ENCODE measurements at regions not wholly inside any gene's neighbourhood (a gene's known extent, or its start where the extent isn't known, plus 50 kb on each side); places are given as distances from the start of the nearest gene placed in this dataset.

DNA sequence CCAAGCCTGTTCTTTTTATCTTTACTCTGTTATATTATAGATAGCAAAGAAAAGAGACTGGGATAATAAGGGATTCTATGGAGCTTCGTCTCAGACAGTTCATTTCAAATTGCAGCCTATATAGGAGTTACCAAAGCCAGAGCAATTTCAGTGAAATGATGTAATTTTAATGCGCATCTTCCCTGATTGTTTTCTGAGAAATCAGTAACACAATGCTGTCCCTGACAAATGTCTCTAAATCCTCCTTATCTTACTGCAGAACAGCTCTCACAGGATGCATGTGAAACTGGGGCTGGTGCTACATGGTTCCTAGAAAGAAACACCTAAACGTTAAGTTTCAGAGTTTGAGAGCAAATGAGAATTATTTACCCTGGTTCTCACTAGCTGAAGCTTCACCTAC, 467.9 kb upstream of the ANO3 start:
- H3K27me3 ChIP-seq (ENCODE audit: insufficient read depth, poor library complexity, severe bottlenecking), result no peaks in the 10 kb centered on the region
- no peak for DNase-seq (ENCODE audit: low read depth in 1 of 2, low spot score in 1 of 2)
- H3K27ac ChIP-seq (replicated peaks), result no peak overlapping the region
- no peak overlapping the region for H3K4me3 ChIP-seq (replicated peaks; ENCODE audit: insufficient read depth, low read length)
- TF ChIP-seq SPI1 (IDR thresholded peaks at IDR 0.05; ENCODE audit: borderline replicate concordance, low read depth) (no peak), GABPA (IDR thresholded peaks at IDR 0.05; ENCODE audit: low read depth) (no peak), POLR2AphosphoS5 (IDR thresholded peaks at IDR 0.05; ENCODE audit: low read depth) (no peak)
- TF ChIP-seq, protein P1, sequence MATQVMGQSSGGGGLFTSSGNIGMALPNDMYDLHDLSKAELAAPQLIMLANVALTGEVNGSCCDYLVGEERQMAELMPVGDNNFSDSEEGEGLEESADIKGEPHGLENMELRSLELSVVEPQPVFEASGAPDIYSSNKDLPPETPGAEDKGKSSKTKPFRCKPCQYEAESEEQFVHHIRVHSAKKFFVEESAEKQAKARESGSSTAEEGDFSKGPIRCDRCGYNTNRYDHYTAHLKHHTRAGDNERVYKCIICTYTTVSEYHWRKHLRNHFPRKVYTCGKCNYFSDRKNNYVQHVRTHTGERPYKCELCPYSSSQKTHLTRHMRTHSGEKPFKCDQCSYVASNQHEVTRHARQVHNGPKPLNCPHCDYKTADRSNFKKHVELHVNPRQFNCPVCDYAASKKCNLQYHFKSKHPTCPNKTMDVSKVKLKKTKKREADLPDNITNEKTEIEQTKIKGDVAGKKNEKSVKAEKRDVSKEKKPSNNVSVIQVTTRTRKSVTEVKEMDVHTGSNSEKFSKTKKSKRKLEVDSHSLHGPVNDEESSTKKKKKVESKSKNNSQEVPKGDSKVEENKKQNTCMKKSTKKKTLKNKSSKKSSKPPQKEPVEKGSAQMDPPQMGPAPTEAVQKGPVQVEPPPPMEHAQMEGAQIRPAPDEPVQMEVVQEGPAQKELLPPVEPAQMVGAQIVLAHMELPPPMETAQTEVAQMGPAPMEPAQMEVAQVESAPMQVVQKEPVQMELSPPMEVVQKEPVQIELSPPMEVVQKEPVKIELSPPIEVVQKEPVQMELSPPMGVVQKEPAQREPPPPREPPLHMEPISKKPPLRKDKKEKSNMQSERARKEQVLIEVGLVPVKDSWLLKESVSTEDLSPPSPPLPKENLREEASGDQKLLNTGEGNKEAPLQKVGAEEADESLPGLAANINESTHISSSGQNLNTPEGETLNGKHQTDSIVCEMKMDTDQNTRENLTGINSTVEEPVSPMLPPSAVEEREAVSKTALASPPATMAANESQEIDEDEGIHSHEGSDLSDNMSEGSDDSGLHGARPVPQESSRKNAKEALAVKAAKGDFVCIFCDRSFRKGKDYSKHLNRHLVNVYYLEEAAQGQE (IDR thresholded peaks at IDR 0.05; ENCODE audit: insufficient replicate concordance, low read depth), result no peak
- TF ChIP-seq, protein P2, sequence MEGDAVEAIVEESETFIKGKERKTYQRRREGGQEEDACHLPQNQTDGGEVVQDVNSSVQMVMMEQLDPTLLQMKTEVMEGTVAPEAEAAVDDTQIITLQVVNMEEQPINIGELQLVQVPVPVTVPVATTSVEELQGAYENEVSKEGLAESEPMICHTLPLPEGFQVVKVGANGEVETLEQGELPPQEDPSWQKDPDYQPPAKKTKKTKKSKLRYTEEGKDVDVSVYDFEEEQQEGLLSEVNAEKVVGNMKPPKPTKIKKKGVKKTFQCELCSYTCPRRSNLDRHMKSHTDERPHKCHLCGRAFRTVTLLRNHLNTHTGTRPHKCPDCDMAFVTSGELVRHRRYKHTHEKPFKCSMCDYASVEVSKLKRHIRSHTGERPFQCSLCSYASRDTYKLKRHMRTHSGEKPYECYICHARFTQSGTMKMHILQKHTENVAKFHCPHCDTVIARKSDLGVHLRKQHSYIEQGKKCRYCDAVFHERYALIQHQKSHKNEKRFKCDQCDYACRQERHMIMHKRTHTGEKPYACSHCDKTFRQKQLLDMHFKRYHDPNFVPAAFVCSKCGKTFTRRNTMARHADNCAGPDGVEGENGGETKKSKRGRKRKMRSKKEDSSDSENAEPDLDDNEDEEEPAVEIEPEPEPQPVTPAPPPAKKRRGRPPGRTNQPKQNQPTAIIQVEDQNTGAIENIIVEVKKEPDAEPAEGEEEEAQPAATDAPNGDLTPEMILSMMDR (IDR thresholded peaks at IDR 0.05; ENCODE audit: insufficient read depth, low read length), result no peak

DNA sequence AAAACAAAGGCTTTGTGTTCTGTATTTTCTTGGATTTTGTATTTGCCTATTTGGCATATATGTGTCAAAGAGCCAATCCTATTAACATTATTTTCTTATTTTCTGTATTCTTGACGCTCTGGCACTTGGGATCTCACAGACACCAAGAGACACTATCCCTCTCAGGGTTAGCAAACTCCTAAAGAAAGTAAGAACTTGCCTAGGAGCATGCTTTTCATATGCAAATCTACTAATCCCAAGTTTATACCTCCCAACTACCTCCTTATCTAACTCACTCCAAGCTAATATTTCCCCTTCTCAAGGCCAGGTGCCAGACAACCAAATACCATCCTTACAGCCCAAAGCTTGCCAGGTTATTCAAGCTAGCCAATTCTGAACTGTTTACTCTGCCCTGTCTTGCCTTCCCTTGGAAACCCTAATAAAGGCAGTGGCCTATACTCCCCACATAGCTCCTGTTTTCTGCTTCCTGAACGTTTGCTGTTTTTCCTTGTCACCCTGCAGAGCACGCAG, 455.4 kb upstream of the ANO3 start:
- no peak overlapping the region for H3K4me3 ChIP-seq (replicated peaks; ENCODE audit: insufficient read depth, low read length)
- H3K27ac ChIP-seq (replicated peaks), result no peak overlapping the region
- TF ChIP-seq, protein P2 (IDR thresholded peaks at IDR 0.05; ENCODE audit: insufficient read depth, low read length), result no peak
- TF ChIP-seq SPI1 (IDR thresholded peaks at IDR 0.05; ENCODE audit: borderline replicate concordance, low read depth) (no peak), POLR2AphosphoS5 (IDR thresholded peaks at IDR 0.05; ENCODE audit: low read depth) (no peak), GABPA (IDR thresholded peaks at IDR 0.05; ENCODE audit: low read depth) (no peak)
- TF ChIP-seq, protein P1 (IDR thresholded peaks at IDR 0.05; ENCODE audit: insufficient replicate concordance, low read depth), result no peak
- no peaks in the 10 kb centered on the region for H3K27me3 ChIP-seq (ENCODE audit: insufficient read depth, poor library complexity, severe bottlenecking)
- no peak for DNase-seq (ENCODE audit: low read depth in 1 of 2, low spot score in 1 of 2)

DNA sequence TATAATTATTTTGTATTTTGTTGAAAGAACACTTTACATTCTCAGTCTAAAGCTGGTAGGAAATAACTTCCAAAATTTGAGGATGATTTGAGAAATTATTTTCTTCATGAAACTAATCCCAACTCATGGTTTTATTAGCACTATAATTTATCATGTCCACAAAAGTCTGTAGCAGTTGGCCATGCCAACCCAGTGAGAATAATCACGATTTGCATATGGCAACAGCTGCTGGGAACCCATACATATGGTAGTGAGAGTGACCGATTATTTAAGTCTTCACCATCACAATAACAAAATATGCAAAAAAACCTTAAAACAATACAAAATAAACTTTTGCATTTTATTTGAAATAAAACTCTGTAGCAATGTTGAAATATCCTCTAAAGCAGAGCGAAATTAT, 445.9 kb upstream of the ANO3 start:
- Histone ChIP-seq H3K27ac (replicated peaks) (no peak overlapping the region), H3K4me3 (replicated peaks; ENCODE audit: insufficient read depth, low read length) (no peak overlapping the region), H3K27me3 (ENCODE audit: insufficient read depth, poor library complexity, severe bottlenecking) (no peaks in the 10 kb centered on the region)
- TF ChIP-seq POLR2AphosphoS5 (IDR thresholded peaks at IDR 0.05; ENCODE audit: low read depth) (no peak), SPI1 (IDR thresholded peaks at IDR 0.05; ENCODE audit: borderline replicate concordance, low read depth) (no peak), GABPA (IDR thresholded peaks at IDR 0.05; ENCODE audit: low read depth) (no peak)
- TF ChIP-seq, protein P1 (IDR thresholded peaks at IDR 0.05; ENCODE audit: insufficient replicate concordance, low read depth), result no peak
- TF ChIP-seq, protein P2 (IDR thresholded peaks at IDR 0.05; ENCODE audit: insufficient read depth, low read length), result no peak
- no peak for DNase-seq (ENCODE audit: low read depth in 1 of 2, low spot score in 1 of 2)
